ENCODE measurements at regions not wholly inside any gene's neighbourhood (a gene's known extent, or its start where the extent isn't known, plus 50 kb on each side); places are given as distances from the start of the nearest gene placed in this dataset.

GRCh38 chr11:95508219-95508890 lies 277.4 kb upstream of the SESN3 start:
- no peak for DNase-seq

GRCh38 chr11:95507794-95508193 lies 276.8 kb upstream of the SESN3 start:
- no peak for DNase-seq

- no peak for DNase-seq
Observed at GRCh38 chr11:95506777-95507176, 275.8 kb upstream of the SESN3 start.

- DNase-seq: no peak
Observed at GRCh38 chr11:95505927-95506426, 275.0 kb upstream of the SESN3 start.

- no peak for DNase-seq
Observed at GRCh38 chr11:95503047-95503446, 272.0 kb upstream of the SESN3 start.

GRCh38 chr11:95502522-95502921 lies 271.5 kb upstream of the SESN3 start:
- no peak for DNase-seq

- peak; percentile 92 for DNase-seq
Observed at GRCh38 chr11:95501761-95502266, 270.8 kb upstream of the SESN3 start.

GRCh38 chr11:95500466-95500865 lies 269.5 kb upstream of the SESN3 start:
- no peak for DNase-seq

- DNase-seq: no peak
Observed at GRCh38 chr11:95499516-95500135, 268.6 kb upstream of the SESN3 start.

GRCh38 chr11:95498722-95499425 lies 267.9 kb upstream of the SESN3 start:
- DNase-seq: peak; percentile 97

- no peak for DNase-seq
Observed at GRCh38 chr11:95496901-95497300, 265.9 kb upstream of the SESN3 start.

GRCh38 chr11:95495706-95496105 lies 264.7 kb upstream of the SESN3 start:
- no peak for DNase-seq

- DNase-seq: no peak
Observed at GRCh38 chr11:95494856-95495255, 263.9 kb upstream of the SESN3 start.

GRCh38 chr11:95494167-95494566 lies 263.2 kb upstream of the SESN3 start:
- DNase-seq: no peak

GRCh38 chr11:95490625-95491024 lies 259.6 kb upstream of the SESN3 start:
- no peak for DNase-seq

GRCh38 chr11:95487938-95488337 lies 256.9 kb upstream of the SESN3 start:
- DNase-seq: peak; percentile 83

- DNase-seq: peak; percentile 78
Observed at GRCh38 chr11:95487391-95487790, 256.4 kb upstream of the SESN3 start.

GRCh38 chr11:95486979-95487378 lies 256.0 kb upstream of the SESN3 start:
- no peak for DNase-seq

GRCh38 chr11:95486466-95486865 lies 255.5 kb upstream of the SESN3 start:
- DNase-seq: no peak

- DNase-seq: no peak
Observed at GRCh38 chr11:95485115-95485900, 254.3 kb upstream of the SESN3 start.

GRCh38 chr11:95483339-95483738 lies 252.3 kb upstream of the SESN3 start:
- DNase-seq: no peak

- no peak for DNase-seq
Observed at GRCh38 chr11:95478003-95478402, 247.0 kb upstream of the SESN3 start.

GRCh38 chr11:95469258-95469657 lies 238.3 kb upstream of the SESN3 start:
- no peak for DNase-seq
